ENCODE measurements at regions not wholly inside any gene's neighbourhood (a gene's known extent, or its start where the extent isn't known, plus 50 kb on each side); places are given as distances from the start of the nearest gene placed in this dataset.
"Not testable (repeated sequence)": the region's sequence is repeated elsewhere in the genome, so short reads cannot be mapped to it uniquely, and the experiment has no call there.

DNA sequence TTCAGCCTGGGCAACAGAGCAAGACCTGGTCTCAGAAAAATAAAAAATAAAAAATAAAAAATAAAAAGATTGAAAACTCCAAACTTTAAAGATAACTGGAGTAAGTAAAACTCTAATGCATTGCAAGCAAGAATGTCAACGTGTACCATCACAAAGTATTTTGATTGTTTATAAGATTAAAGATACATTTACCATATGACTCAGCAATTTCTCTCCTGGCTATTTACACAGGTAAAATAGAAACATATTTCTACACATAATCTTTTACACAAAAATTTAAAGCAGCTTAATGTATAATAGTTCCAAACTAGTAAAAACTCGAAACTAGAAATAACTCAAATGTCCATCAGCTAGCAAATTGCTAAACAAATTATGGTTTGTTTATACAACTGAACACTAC lies 456.1 kb upstream of the RGS18 start:
- H3K4me1 ChIP-seq (ENCODE audit: control insufficient read depth in 1 of 2, insufficient read depth in 1 of 2, low read depth in 1 of 2, low read length in 1 of 2) = no peaks in the 10 kb centered on the region
- no peak overlapping the region for H3K27ac ChIP-seq
- TF ChIP-seq, protein P1, sequence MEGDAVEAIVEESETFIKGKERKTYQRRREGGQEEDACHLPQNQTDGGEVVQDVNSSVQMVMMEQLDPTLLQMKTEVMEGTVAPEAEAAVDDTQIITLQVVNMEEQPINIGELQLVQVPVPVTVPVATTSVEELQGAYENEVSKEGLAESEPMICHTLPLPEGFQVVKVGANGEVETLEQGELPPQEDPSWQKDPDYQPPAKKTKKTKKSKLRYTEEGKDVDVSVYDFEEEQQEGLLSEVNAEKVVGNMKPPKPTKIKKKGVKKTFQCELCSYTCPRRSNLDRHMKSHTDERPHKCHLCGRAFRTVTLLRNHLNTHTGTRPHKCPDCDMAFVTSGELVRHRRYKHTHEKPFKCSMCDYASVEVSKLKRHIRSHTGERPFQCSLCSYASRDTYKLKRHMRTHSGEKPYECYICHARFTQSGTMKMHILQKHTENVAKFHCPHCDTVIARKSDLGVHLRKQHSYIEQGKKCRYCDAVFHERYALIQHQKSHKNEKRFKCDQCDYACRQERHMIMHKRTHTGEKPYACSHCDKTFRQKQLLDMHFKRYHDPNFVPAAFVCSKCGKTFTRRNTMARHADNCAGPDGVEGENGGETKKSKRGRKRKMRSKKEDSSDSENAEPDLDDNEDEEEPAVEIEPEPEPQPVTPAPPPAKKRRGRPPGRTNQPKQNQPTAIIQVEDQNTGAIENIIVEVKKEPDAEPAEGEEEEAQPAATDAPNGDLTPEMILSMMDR (IDR thresholded peaks at IDR 0.05) = no peak

DNA sequence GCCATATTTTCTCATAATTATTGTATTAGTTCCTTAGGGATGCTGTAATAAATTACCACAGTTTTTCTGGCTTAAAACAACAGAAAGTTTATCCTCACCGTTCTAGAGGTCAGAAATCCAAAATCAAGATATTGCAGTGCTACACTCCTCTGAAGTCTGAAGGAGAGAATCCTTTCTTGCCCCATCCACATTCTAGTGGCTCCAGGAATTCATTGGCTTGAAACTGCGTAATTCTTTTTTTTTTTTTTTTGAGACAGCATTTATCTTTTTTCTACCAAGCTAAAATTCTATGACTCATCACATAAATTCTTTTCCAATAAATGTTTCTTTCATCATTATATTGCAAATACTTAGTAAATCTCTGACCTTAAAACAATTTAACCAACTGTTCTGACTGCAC lies 451.0 kb upstream of the RGS18 start:
- no peaks in the 10 kb centered on the region for H3K9me3 ChIP-seq
- no peak overlapping the region for H3K27ac ChIP-seq
- H3K36me3 ChIP-seq = no peaks in the 10 kb centered on the region
- H3K4me3 ChIP-seq (ENCODE audit: low read depth in 1 of 2, low read length in 1 of 2) = no peak overlapping the region
- H3K4me1 ChIP-seq (ENCODE audit: control insufficient read depth in 1 of 2, insufficient read depth in 1 of 2, low read depth in 1 of 2, low read length in 1 of 2) = no peaks in the 10 kb centered on the region
- TF ChIP-seq, protein P1 (IDR thresholded peaks at IDR 0.05) = no peak
- H3K27me3 ChIP-seq = no peaks in the 10 kb centered on the region

More for the DNA sequence above, 456.1 kb upstream of the RGS18 start:
- no peaks in the 10 kb centered on the region for H3K36me3 ChIP-seq
- H3K27me3 ChIP-seq = no peaks in the 10 kb centered on the region
- H3K9me3 ChIP-seq = no peaks in the 10 kb centered on the region
- no peak overlapping the region for H3K4me3 ChIP-seq (ENCODE audit: low read depth in 1 of 2, low read length in 1 of 2)

DNA sequence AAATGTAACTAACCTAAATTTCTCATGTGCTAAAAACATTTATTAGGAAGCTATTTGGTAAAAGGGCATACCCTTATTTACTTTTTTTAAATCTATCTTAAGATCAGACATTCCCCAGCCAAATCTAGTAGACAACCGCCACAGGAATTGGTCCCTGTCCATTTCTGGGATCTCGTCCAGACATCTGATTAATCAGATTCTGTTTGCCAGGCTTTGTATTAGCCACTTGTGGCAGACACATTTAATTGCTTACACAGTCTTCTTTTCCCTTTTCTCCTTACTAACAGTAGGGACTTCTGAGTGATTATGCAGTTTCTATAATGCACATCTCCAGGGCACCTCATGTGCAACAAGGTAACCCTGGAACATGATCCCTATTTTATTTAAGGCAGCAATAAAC lies 449.0 kb upstream of the RGS18 start:
- Histone ChIP-seq H3K27ac (no peak overlapping the region), H3K9me3 (no peaks in the 10 kb centered on the region), H3K36me3 (no peaks in the 10 kb centered on the region), H3K27me3 (no peaks in the 10 kb centered on the region), H3K4me1 (ENCODE audit: control insufficient read depth in 1 of 2, insufficient read depth in 1 of 2, low read depth in 1 of 2, low read length in 1 of 2) (no peaks in the 10 kb centered on the region), H3K4me3 (ENCODE audit: low read depth in 1 of 2, low read length in 1 of 2) (no peak overlapping the region)
- TF ChIP-seq, protein P1 (IDR thresholded peaks at IDR 0.05) = no peak

DNA sequence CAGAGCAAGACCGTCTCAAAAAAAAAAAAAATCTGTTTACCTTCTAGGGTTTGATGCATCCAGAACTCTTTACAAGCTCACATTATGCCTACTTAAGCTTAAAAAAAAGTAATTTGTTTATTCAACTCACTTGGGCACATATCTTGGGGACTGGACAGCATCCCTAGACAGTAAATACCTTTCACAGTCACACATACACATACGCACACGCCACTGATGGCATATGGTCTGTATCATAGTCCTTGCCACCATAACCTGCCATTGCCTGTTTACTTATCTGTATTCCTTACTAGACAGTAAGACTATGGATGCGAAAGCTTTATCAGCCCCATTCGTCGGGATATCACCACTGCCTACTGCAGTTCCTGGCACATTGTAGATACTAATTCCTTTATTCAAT lies 446.3 kb upstream of the RGS18 start:
- TF ChIP-seq, protein P1 (IDR thresholded peaks at IDR 0.05) = no peak
- Histone ChIP-seq H3K9me3 (no peaks in the 10 kb centered on the region), H3K27me3 (no peaks in the 10 kb centered on the region), H3K27ac (no peak overlapping the region), H3K4me1 (ENCODE audit: control insufficient read depth in 1 of 2, insufficient read depth in 1 of 2, low read depth in 1 of 2, low read length in 1 of 2) (no peaks in the 10 kb centered on the region), H3K4me3 (ENCODE audit: low read depth in 1 of 2, low read length in 1 of 2) (no peak overlapping the region), H3K36me3 (no peaks in the 10 kb centered on the region)

DNA sequence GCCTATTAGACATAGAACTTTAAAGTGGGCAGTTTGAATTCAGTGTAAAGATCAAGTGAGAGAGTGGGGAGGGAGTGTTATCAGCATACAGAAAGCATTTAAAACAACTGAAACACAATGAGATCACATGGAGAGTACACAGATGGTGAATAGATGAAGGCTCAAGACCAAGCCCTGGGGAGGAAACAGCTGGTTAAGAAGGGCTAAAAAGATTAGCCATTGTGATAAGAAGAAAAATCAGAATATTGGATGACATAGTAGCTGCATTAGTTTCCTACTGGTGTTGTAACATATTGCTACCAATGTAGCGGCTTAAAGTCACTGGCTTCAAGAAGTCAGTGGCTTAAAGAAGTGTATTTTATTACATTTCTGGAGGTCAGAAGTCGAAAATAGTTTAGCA lies 443.4 kb upstream of the RGS18 start:
- H3K9me3 ChIP-seq = no peaks in the 10 kb centered on the region
- TF ChIP-seq, protein P1 (IDR thresholded peaks at IDR 0.05) = no peak
- H3K36me3 ChIP-seq = no peaks in the 10 kb centered on the region
- H3K27ac ChIP-seq = no peak overlapping the region
- H3K4me3 ChIP-seq (ENCODE audit: low read depth in 1 of 2, low read length in 1 of 2) = no peak overlapping the region
- H3K4me1 ChIP-seq (ENCODE audit: control insufficient read depth in 1 of 2, insufficient read depth in 1 of 2, low read depth in 1 of 2, low read length in 1 of 2) = no peaks in the 10 kb centered on the region
- H3K27me3 ChIP-seq = no peaks in the 10 kb centered on the region

DNA sequence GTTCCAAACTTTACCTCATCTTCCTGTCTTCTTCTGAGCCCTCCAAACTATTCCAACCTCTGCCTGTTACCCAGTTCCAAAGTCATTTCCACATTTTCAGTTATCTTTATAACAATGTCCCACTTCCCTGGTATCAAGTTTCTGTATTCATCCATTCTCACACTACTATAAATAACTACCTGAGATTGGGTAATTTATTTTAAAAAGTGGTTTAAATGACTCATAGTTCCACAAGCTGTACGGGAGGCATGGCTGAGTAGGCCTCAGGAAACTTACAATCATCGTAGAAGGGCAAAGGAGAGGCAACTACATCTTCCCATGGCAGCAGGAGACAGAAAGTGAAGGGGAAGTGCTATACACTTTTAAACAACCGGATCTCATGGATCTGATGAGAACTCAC lies 428.5 kb upstream of the RGS18 start:
- Histone ChIP-seq H3K4me3 (ENCODE audit: low read depth in 1 of 2, low read length in 1 of 2) (no peak overlapping the region), H3K27me3 (no peaks in the 10 kb centered on the region), H3K4me1 (ENCODE audit: control insufficient read depth in 1 of 2, insufficient read depth in 1 of 2, low read depth in 1 of 2, low read length in 1 of 2) (no peaks in the 10 kb centered on the region), H3K27ac (no peak overlapping the region), H3K36me3 (no peaks in the 10 kb centered on the region), H3K9me3 (no peaks in the 10 kb centered on the region)
- TF ChIP-seq, protein P1 (IDR thresholded peaks at IDR 0.05) = no peak

DNA sequence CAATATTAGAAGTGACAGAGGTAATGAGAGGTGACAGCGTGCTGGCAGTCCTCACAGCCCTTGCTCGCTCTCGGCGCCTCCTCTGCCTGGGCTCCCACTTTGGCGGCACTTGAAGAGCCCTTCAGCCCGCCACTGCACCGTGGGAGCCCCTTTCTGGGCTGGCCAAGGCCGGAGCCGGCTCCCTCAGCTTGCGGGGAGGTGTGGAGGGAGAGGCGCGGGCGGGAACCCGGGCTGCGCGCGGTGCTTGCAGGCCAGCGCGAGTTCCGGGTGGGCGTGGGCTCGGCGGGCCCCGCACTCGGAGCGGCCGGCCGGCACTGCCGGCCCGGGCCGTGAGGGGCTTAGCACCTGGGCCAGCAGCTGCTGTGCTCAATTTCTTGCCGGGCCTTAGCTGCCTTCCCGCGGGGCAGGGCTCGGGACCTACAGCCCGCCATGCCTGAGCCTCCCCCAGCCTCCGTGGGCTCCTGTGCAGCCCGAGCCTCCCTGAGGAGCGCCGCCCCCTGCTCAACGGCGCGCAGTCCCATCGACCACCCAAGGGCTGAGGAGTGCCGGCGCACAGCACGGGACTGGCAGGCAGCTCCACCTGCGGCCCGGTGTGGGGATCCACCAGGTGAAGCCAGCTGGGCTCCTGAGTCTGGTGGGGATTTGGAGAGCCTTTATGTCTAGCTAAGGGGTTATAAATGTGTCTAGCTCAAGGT lies 426.5 kb upstream of the RGS18 start:
- H3K4me1 ChIP-seq (ENCODE audit: control insufficient read depth in 1 of 2, insufficient read depth in 1 of 2, low read depth in 1 of 2, low read length in 1 of 2); H3K4me3 ChIP-seq (ENCODE audit: low read depth in 1 of 2, low read length in 1 of 2); H3K36me3 ChIP-seq; H3K27ac ChIP-seq; H3K27me3 ChIP-seq; H3K9me3 ChIP-seq: not testable (repeated sequence)

Measured in neutrophil (primary cell).